HG03060 (cell line): ENCODE measurements at regions not wholly inside any gene's neighbourhood (a gene's known extent, or its start where the extent isn't known, plus 50 kb on each side); places are given as distances from the start of the nearest gene placed in this dataset.

ENCODE experiments used
- ATAC-seq: cut with Tn5 transposase; IDR thresholded peaks from one replicate; pipeline ENCODE4 v1.9.1; 2021; ENCODE audit warnings: low read depth, moderate number of reproducible peaks; ENCODE audit not compliant: unreplicated experiment

GRCh38 chr6:154561750-154562149 is 51.3 kb upstream of the CNKSR3 start:
- no peak for ATAC-seq

GRCh38 chr6:154565331-154565730 is 54.8 kb upstream of the CNKSR3 start:
- no peak for ATAC-seq

DNA sequence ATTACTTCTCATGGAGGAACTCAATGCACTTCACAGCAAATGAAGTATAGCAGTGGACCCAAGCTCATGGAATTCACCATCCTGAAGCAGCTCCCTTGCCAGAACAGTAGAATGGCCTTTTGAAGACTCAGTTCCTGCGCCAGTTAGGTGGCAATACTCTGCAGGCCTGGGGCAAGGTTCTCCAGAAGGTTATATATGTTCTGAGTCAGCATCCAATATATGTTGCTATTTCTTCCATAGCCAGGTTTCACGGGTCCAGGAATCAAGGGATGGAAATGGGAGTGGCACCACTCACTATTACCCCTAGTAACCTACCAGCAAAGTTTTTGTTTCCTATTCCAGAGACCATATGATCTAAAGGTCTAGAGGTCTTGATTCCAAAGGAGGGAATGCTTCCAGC is 56.4 kb upstream of the CNKSR3 start:
- ATAC-seq, result no peak

GRCh38 chr6:154567695-154568220 is 57.3 kb upstream of the CNKSR3 start:
- ATAC-seq, result no peak

DNA sequence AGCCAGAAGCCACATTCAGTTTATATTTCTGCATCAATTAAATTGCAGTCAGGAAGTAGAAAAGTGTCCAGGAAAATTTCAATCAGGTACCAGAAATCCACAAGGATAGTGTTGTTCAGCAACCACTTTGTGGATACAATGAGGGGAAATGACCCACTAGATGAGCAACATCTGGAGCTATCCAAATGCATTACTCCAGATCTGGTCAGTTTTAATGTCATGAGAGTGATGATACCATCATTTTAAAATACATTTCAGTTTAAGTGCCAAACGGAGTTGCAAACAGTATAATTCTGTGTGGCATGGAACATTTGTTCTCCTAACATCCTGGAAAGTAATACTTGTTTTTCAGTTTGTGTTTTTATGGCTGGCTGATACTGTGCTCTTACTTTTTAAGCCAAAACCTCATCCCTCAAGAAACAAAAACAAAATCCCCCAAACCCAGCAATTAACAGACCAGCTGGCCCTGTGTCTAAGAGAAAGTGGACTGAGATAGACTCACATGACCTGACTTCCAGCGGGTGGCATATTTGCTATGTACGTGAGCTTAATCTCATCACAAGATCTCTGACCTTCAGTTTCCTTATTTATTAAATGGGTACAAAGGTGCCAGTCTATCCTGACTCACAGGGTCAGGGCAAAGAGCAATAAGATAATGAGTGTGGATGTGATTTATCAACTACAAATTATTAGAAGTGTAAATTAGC is 58.8 kb upstream of the CNKSR3 start:
- no peak for ATAC-seq

DNA sequence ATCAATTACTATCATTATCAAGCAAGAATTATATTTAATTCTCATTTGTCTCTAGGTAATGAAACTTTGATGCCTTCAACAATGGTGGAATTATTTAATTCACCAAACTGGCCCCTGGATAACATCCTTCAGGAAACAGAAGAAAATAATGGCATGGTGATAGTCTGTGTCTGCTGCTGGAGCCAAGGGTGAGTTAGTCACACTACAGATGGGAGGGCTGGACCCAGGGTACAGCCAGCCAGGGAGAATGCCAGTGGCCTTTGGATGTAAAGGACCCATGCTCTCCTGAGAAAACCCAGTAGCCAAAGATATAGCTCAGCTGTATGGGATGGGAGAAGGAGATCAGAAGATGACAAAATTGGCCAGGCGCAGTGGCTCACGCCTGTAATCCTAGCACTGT is 60.0 kb upstream of the CNKSR3 start:
- ATAC-seq, result no peak

DNA sequence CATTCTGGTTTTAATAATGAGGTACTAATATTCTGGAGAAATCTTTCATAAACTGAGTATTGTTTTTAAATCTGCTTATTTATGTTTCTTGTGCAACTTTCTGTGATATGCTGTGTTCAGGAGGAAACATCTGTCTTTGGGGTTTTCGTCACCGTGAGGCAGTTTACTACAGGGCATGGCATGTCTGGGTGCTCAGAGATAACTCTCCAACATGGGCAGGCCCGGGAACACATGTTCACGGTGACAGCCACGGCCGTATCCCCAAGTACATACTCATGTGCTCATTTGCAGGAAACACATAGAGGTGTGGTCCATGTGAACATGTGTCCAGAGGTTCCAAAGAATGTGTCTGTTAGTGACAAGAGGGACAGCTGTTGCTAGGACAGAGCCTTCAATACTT is 62.1 kb upstream of the CNKSR3 start:
- ATAC-seq, result no peak

DNA sequence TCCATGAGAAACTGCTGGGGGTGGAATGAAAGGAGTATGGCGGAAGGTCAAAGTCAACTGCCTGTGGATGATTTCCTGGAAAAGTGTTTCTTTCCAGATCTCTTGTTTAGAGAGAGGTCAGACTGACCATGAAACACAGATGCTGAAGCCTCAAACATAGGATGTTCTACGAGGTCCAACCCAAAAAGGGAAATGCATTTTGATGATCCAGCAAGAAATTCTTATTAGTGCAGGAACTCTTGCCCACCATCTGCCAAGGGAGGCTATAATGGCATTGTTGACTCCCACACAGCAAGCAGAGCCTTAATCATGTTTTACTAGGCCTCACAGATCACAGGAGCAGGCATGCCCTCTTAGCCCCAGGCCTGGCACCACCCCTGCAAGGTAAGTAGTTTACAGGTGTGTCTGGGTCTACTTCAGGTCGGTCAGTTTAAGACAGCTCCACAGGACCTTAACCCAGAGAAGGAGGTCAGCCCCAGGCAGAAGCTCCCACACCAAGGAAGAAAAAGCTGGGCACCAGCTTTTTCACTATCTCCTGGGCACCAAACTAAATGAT is 67.6 kb upstream of the CNKSR3 start:
- no peak for ATAC-seq

DNA sequence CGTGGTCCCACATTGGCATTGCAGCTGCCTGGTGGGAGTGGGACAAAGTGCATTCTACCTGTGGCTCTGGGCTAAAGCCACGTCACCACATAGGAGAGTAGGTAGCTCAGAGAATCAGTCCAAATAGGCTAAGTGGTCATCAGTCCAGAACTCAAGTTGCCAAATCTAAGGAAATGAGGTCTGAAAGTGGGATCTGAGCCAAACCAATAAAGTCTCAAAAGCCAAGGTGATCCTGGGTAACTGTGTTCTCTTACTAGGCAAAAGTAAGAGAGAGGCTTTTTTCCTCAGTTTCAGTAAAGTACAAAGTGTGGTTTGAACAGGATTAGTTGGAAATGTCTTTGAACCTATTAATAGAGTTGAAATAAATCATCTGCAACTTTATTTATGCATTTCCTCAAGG is 68.6 kb upstream of the CNKSR3 start:
- no peak for ATAC-seq

GRCh38 chr6:154579485-154579884 is 69.0 kb upstream of the CNKSR3 start:
- ATAC-seq, result no peak

GRCh38 chr6:154580397-154581135 is 70.1 kb upstream of the CNKSR3 start:
- ATAC-seq, result no peak

- no peak for ATAC-seq
Measured at GRCh38 chr6:154582696-154583095, 72.2 kb upstream of the CNKSR3 start.

GRCh38 chr6:154583546-154584188 is 73.2 kb upstream of the CNKSR3 start:
- ATAC-seq, result no peak

DNA sequence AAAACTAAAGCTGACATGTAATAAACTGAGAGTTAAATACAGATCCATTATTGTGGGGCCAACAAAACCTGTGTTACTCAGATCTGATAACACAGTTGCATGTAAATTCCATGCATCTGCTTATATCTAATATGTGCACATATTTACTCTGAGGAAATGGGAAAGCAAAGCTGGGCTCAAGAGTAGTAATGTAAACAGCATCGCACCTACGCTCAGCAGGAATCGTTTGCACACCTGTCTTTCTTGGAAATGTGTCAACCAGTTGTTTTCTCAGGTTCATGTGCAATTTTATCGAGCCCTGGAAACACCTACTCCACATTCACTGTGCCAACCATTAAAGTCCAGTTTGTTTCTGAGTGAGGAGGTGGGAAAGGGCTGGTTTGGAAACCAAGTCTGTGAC is 80.3 kb upstream of the CNKSR3 start:
- no peak for ATAC-seq

GRCh38 chr6:154591234-154591633 is 80.7 kb upstream of the CNKSR3 start:
- ATAC-seq, result no peak

DNA sequence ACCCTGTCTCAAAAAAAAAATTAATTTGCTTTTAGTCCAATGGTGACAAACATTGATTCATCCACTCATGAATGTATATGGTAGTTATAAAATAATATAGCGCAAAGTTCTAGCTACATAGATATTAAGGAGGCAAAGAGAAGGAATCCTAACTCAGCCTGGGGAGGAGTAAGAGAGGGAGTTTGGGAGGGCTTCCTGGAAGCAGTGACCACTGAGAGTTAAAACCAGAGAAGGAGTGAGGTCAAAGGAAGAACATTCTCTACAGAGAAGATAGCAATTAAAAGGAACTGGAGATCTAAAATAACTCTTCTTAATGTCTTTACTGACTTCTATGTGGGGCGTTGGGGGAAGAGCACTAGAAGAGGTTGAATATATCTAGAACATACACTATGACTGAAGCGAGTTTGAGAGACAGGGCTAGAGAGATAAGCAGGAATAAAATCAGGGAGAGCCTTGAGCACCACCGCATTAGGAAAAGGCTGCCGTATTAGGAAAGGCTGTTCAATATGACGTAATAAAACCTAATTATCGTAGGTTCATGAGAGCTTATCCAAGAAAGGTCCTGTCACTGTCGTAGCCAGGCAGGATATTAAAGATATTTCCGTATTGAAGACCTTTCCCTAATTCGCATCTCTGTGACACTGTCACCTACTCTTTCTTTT is 81.8 kb upstream of the CNKSR3 start:
- no peak for ATAC-seq

- ATAC-seq, result no peak
Measured at GRCh38 chr6:154593122-154593521, 82.6 kb upstream of the CNKSR3 start.

- ATAC-seq, result no peak
Measured at GRCh38 chr6:154594496-154595198, 84.2 kb upstream of the CNKSR3 start.

GRCh38 chr6:154595538-154595937 is 85.1 kb upstream of the CNKSR3 start:
- ATAC-seq, result no peak

DNA sequence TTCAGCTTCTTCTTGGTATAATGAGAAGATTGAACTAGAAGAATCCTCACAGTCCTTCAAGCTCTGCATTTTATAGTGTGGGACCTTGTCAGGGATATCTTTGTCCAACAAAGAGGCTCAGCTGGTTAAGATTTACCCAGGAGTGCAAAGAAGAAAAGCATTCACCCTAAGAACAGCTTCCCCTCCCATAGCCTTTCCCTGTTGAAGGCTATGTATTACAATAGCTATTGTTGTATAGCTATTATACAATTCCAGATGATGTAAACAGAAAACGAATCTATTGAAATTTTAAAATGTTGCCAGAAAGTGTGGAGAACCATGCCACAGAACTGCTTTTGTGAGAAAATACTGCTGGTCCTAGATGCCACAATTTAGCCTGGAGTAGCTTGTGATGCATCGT is 85.5 kb upstream of the CNKSR3 start:
- ATAC-seq, result no peak
